CD14-positive monocyte (primary cell): ENCODE measurements at regions not wholly inside any gene's neighbourhood (a gene's known extent, or its start where the extent isn't known, plus 50 kb on each side); places are given as distances from the start of the nearest gene placed in this dataset.

Experiments used
- DNase-seq, 3 donors: peaks; one replicate each; pipeline ENCODE4 v3.0.0-alpha.2; 2011 to 2022
- H2AFZ ChIP-seq: 2 replicates; pipeline ENCODE4 v1.6.0; 2012; ENCODE audit warnings: mild to moderate bottlenecking, low read depth, low read length, inconsistent platforms; ENCODE audit not compliant: insufficient read depth, poor library complexity, severe bottlenecking
- H3K27ac ChIP-seq, 2 donors: 1 replicate in 1 of 2; 2 replicates in 1 of 2; pipeline ENCODE4 v1.5.1; 2012 to 2013; ENCODE audit warnings: low read length in 2 of 2, control low read depth in 1 of 2, inconsistent platforms in 1 of 2, low read depth in 1 of 2, mild to moderate bottlenecking in 1 of 2
- H3K27me3 ChIP-seq, 2 donors: one replicate each; pipeline versions ENCODE4 v1.6.0 to v1.6.1; 2011 to 2013; ENCODE audit warnings: low read length in 2 of 2; ENCODE audit not compliant: control insufficient read depth in 2 of 2, insufficient read depth in 2 of 2
- H3K36me3 ChIP-seq, 2 donors: replicated peaks in 1 of 2; 1 replicate in 1 of 2; 2 replicates in 1 of 2; pipeline versions ENCODE4 v1.5.1 to v1.6.1; 2012 to 2013; ENCODE audit warnings: low read length in 2 of 2, control low read depth in 1 of 2, inconsistent platforms in 1 of 2, mild to moderate bottlenecking in 1 of 2; ENCODE audit not compliant: insufficient read depth in 2 of 2, control insufficient read depth in 1 of 2
- H3K4me1 ChIP-seq, 2 donors: 1 replicate in 1 of 2; 2 replicates in 1 of 2; pipeline versions ENCODE4 v1.5.1 to v1.6.1; 2012 to 2013; ENCODE audit warnings: low read length in 2 of 2, control low read depth in 1 of 2, inconsistent platforms in 1 of 2, mild to moderate bottlenecking in 1 of 2, moderate library complexity in 1 of 2; ENCODE audit not compliant: insufficient read depth in 2 of 2, control insufficient read depth in 1 of 2
- H3K4me2 ChIP-seq: replicated peaks from 2 replicates; pipeline ENCODE3; 2012; ENCODE audit warnings: low read length, moderate library complexity, mild to moderate bottlenecking; ENCODE audit not compliant: poor library complexity, severe bottlenecking; ENCODE audit errors: extremely low read depth
- H3K4me3 ChIP-seq, 3 experiments: fragments of 200-600 bp in 1 of 3; sonication (generic) in 1 of 3; replicated peaks in 1 of 3; 1 replicate in 2 of 3; 2 replicates in 1 of 3; pipeline ENCODE4 v1.5.1; 2011 to 2013; ENCODE audit warnings: low read length in 3 of 3, mild to moderate bottlenecking in 3 of 3, control low read depth in 2 of 3, low read depth in 2 of 3, inconsistent platforms in 1 of 3, moderate library complexity in 1 of 3
- H3K79me2 ChIP-seq: 2 replicates; pipeline ENCODE4 v1.6.0; 2012; ENCODE audit warnings: mild to moderate bottlenecking, control low read depth, inconsistent platforms, low read length, moderate library complexity; ENCODE audit not compliant: insufficient read depth
- H3K9ac ChIP-seq: 2 replicates; pipeline ENCODE4 v1.6.0; 2017; ENCODE audit warnings: low read length, mild to moderate bottlenecking; ENCODE audit not compliant: insufficient read depth, poor library complexity, severe bottlenecking
- H3K9me3 ChIP-seq, 2 donors: replicated peaks in 1 of 2; 1 replicate in 1 of 2; 2 replicates in 1 of 2; pipeline versions ENCODE4 v1.5.1 to v1.6.1; 2012 to 2013; ENCODE audit warnings: low read length in 2 of 2, control low read depth in 1 of 2; ENCODE audit not compliant: control insufficient read depth in 1 of 2, insufficient read depth in 1 of 2
- H4K20me1 ChIP-seq: 2 replicates; pipeline ENCODE4 v1.6.0; 2012; ENCODE audit warnings: mild to moderate bottlenecking, low read length, control low read depth, moderate library complexity; ENCODE audit not compliant: insufficient read depth
- H3K27ac Mint-ChIP-seq, 7 donors: one replicate each; pipeline ENCODE4 v1.8.0; 2020; ENCODE audit warnings: mild to moderate bottlenecking in 7 of 7, mixed read lengths in 7 of 7, moderate library complexity in 6 of 7, inconsistent platforms in 2 of 7
- H3K27me3 Mint-ChIP-seq, 3 donors: one replicate each; pipeline ENCODE4 v1.8.0; 2021 to 2022; ENCODE audit warnings: low read depth in 3 of 3, mild to moderate bottlenecking in 3 of 3, mixed read lengths in 3 of 3, moderate library complexity in 3 of 3, inconsistent platforms in 1 of 3
- H3K36me3 Mint-ChIP-seq, 2 donors: one replicate each; pipeline ENCODE4 v1.8.0; 2020; ENCODE audit warnings: mixed read lengths in 2 of 2, inconsistent platforms in 1 of 2, mild to moderate bottlenecking in 1 of 2
- H3K4me1 Mint-ChIP-seq: one replicate; pipeline ENCODE4 v1.8.0; 2020; ENCODE audit warnings: mild to moderate bottlenecking, mixed read lengths
- H3K4me3 Mint-ChIP-seq, 2 donors: one replicate each; pipeline ENCODE4 v1.8.0; 2020; ENCODE audit warnings: mild to moderate bottlenecking in 2 of 2, mixed read lengths in 2 of 2, moderate library complexity in 1 of 2
- H3K9me3 Mint-ChIP-seq, 7 donors: one replicate each; pipeline ENCODE4 v1.8.0; 2020 to 2022; ENCODE audit warnings: mixed read lengths in 7 of 7, mild to moderate bottlenecking in 6 of 7, moderate library complexity in 6 of 7, inconsistent platforms in 2 of 7
- WGBS: methylation state at CpG from one replicate; pipeline ENCODE4 v1.1.5; 2013; ENCODE audit warnings: missing lambda C conversion rate; ENCODE audit not compliant: insufficient coverage; 5-methylcytosine and 5-hydroxymethylcytosine counted together
- intact Hi-C, 2 donors: fragments of 100-400 bp; cut with micrococcal nuclease; formaldehyde crosslinking; loops; one replicate each; pipeline versions ENCODE4 v1.15.0 to v1.15.1; 2023
- TF ChIP-seq, protein P1 (sequence below): fragments of 200-600 bp; IDR thresholded peaks from one replicate; pipeline ENCODE4 v1.8.0; 2022; ENCODE audit warnings: antibody characterized with exemption, mild to moderate bottlenecking

DNA sequence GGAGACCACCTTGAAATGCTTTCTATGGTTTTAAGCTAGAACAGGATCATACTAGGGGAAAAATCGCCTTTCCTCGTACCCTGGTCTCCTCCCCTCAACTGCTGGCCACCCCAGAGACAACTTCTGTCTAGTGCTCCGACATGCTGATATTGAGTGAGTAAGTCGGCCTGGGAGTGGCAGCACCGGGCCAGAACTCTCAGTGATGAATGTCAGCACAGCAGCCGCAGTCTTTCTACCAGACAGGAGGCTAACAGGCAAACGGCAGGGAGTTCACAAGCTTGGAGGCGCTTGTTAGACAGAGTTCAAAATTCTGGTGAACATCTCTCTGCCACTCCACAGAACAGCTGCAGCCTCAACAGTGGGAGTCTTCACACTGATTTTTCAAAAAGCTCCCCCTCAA lies 716.9 kb downstream of the ADGRL2 start:
- Mint-ChIP-seq H3K9me3 (peaks cover 0 to 1% (median 0%) of the 10 kb centered on the region in 7 donors), H3K27ac (no peak overlapping the region), H3K36me3 (no peaks in the 10 kb centered on the region), H3K27me3 (peaks cover 0 to 5% (median 0%) of the 10 kb centered on the region in 3 donors), H3K4me3 (no peak overlapping the region), H3K4me1 (no peaks in the 10 kb centered on the region)
- no peaks in the 10 kb centered on the region for H4K20me1 ChIP-seq
- WGBS = 71% methylated on average over 4 of the region's 8 CpGs
- H3K79me2 ChIP-seq = no peaks in the 10 kb centered on the region
- H3K27me3 ChIP-seq = no peaks in the 10 kb centered on the region
- no peaks in the 10 kb centered on the region for H3K4me1 ChIP-seq
- H3K9me3 ChIP-seq = no peaks in the 10 kb centered on the region
- H3K27ac ChIP-seq = no peak overlapping the region
- no peaks in the 10 kb centered on the region for H3K36me3 ChIP-seq
- H2AFZ ChIP-seq = no peak overlapping the region
- intact Hi-C loops = no loop called here
- TF ChIP-seq, protein P1, sequence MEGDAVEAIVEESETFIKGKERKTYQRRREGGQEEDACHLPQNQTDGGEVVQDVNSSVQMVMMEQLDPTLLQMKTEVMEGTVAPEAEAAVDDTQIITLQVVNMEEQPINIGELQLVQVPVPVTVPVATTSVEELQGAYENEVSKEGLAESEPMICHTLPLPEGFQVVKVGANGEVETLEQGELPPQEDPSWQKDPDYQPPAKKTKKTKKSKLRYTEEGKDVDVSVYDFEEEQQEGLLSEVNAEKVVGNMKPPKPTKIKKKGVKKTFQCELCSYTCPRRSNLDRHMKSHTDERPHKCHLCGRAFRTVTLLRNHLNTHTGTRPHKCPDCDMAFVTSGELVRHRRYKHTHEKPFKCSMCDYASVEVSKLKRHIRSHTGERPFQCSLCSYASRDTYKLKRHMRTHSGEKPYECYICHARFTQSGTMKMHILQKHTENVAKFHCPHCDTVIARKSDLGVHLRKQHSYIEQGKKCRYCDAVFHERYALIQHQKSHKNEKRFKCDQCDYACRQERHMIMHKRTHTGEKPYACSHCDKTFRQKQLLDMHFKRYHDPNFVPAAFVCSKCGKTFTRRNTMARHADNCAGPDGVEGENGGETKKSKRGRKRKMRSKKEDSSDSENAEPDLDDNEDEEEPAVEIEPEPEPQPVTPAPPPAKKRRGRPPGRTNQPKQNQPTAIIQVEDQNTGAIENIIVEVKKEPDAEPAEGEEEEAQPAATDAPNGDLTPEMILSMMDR = no peak
- H3K4me2 ChIP-seq = no peak overlapping the region
- no peak for DNase-seq
- H3K4me3 ChIP-seq = no peak overlapping the region
- no peak overlapping the region for H3K9ac ChIP-seq

DNA sequence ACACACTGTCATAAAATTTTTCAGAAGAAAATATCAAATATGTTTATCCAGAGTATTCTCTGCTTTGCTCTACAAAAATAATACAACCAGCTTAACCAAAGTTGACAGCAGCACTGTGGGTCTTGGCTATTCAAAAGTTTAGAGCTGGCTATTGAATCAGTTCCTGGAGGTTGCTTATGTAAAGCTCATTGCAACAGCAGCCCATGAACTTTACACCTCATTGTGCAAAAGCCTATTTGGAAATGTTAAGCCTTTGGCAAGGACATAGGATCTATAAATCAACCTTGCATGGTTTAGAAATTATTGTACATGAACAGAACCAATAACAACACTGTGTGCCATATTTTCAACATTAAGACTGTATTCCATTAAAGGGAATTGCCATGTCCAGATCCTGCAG lies 714.9 kb downstream of the ADGRL2 start:
- Histone ChIP-seq H3K9me3 (no peaks in the 10 kb centered on the region), H3K9ac (no peak overlapping the region), H3K4me1 (no peaks in the 10 kb centered on the region), H3K4me3 (no peak overlapping the region), H3K27me3 (no peaks in the 10 kb centered on the region), H3K4me2 (no peak overlapping the region), H3K27ac (no peak overlapping the region), H4K20me1 (no peaks in the 10 kb centered on the region), H2AFZ (no peak overlapping the region), H3K36me3 (no peaks in the 10 kb centered on the region), H3K79me2 (no peaks in the 10 kb centered on the region)
- Mint-ChIP-seq H3K4me3 (no peak overlapping the region), H3K9me3 (peaks cover 0 to 1% (median 0%) of the 10 kb centered on the region in 7 donors), H3K4me1 (no peaks in the 10 kb centered on the region), H3K36me3 (no peaks in the 10 kb centered on the region), H3K27ac (no peak overlapping the region), H3K27me3 (peaks cover 0 to 5% (median 0%) of the 10 kb centered on the region in 3 donors)
- intact Hi-C loops = no loop called here
- no peak for DNase-seq
- TF ChIP-seq, protein P1 = no peak
